WTC11 (cell line): ENCODE measurements at regions not wholly inside any gene's neighbourhood (a gene's known extent, or its start where the extent isn't known, plus 50 kb on each side); places are given as distances from the start of the nearest gene placed in this dataset.

Source experiments
- ATAC-seq: fragments of 200-7000 bp; cut with Tn5 transposase; 2 replicates; pipeline ENCODE4 v1.10.0; 2021; ENCODE audit warnings: mild to moderate bottlenecking, moderate library complexity
- CTCF ChIA-PET: fragments of 300-600 bp; sonication (Branson Sonifier 250); formaldehyde crosslinking; loops from one replicate; lab custom pipeline; 2021; ENCODE audit warnings: antibody characterized with exemption; lab: Charles Lee
- POLR2A ChIA-PET: fragments of 350-600 bp; sonication (Branson Sonifier 250); formaldehyde crosslinking; loops from one replicate; lab custom pipeline; 2021; ENCODE audit warnings: antibody characterized with exemption; lab: Charles Lee
- DNase-seq: peaks from one replicate; pipeline ENCODE4 v3.0.0; 2021; ENCODE audit warnings: low spot score
- H3K27ac Mint-ChIP-seq: 2 replicates; pipeline ENCODE4 v1.8.0; 2021; ENCODE audit warnings: mixed read lengths
- H3K27me3 Mint-ChIP-seq: 2 replicates; pipeline ENCODE4 v1.8.0; 2021; ENCODE audit warnings: low read depth, mild to moderate bottlenecking, moderate library complexity, mixed read lengths
- H3K36me3 Mint-ChIP-seq: 2 replicates; pipeline ENCODE4 v1.8.0; 2021; ENCODE audit warnings: mixed read lengths
- H3K4me1 Mint-ChIP-seq: 2 replicates; pipeline ENCODE4 v1.8.0; 2022; ENCODE audit warnings: mixed read lengths
- H3K4me3 Mint-ChIP-seq: 2 replicates; pipeline ENCODE4 v1.8.0; 2021; ENCODE audit warnings: mild to moderate bottlenecking, moderate library complexity, mixed read lengths
- H3K9me3 Mint-ChIP-seq: 2 replicates; pipeline ENCODE4 v1.8.0; 2021; ENCODE audit warnings: mixed read lengths
- FOXK1 ChIP-seq: sonication (generic); formaldehyde crosslinking; IDR thresholded peaks from 2 replicates; pipeline ENCODE4 v1.8.0; 2022; ENCODE audit warnings: mild to moderate bottlenecking, moderate library complexity, missing genetic modification reagents
- GABPB1 ChIP-seq: sonication (generic); formaldehyde crosslinking; IDR thresholded peaks from 2 replicates; pipeline ENCODE4 v1.8.1; 2023; ENCODE audit warnings: mild to moderate bottlenecking, missing genetic modification reagents
- MXD4 ChIP-seq: fragments of 250-450 bp; sonication (Bioruptor Pico); IDR thresholded peaks from 2 replicates; pipeline ENCODE4 v1.8.0; 2021; ENCODE audit warnings: mild to moderate bottlenecking, moderate library complexity, borderline replicate concordance
- NFATC4 ChIP-seq: fragments of 250-450 bp; sonication (Bioruptor Pico); IDR thresholded peaks from 2 replicates; pipeline ENCODE4 v1.9.0; 2021; ENCODE audit warnings: mild to moderate bottlenecking
- NR3C1 ChIP-seq: sonication (generic); formaldehyde crosslinking; conservative IDR thresholded peaks from 2 replicates; pipeline ENCODE4 v1.8.1; 2023; ENCODE audit warnings: low read depth, mild to moderate bottlenecking, missing genetic modification reagents
- SMAD4 ChIP-seq: sonication (generic); formaldehyde crosslinking; IDR thresholded peaks from 2 replicates; pipeline ENCODE4 v1.8.0; 2022; ENCODE audit warnings: mild to moderate bottlenecking, missing genetic modification reagents
- ZNF138 ChIP-seq: sonication (generic); formaldehyde crosslinking; conservative IDR thresholded peaks from 2 replicates; pipeline ENCODE4 v1.8.1; 2022; ENCODE audit warnings: mild to moderate bottlenecking, moderate library complexity, missing genetic modification reagents
- ZNF219 ChIP-seq: sonication (generic); formaldehyde crosslinking; IDR thresholded peaks from 2 replicates; pipeline ENCODE4 v1.8.0; 2023; ENCODE audit warnings: missing genetic modification reagents, mild to moderate bottlenecking, borderline replicate concordance
- ZNF423 ChIP-seq: fragments of 250-450 bp; sonication (Bioruptor Pico); IDR thresholded peaks from 2 replicates; pipeline ENCODE4 v2.1.2; 2022; ENCODE audit warnings: mild to moderate bottlenecking, moderate library complexity
- TF ChIP-seq, protein P1 (sequence below): fragments of 250-450 bp; sonication (Bioruptor Pico); IDR thresholded peaks from 2 replicates; pipeline ENCODE4 v1.9.0; 2021; ENCODE audit warnings: mild to moderate bottlenecking
- TF ChIP-seq, protein P2 (sequence below): sonication (generic); formaldehyde crosslinking; IDR thresholded peaks from 2 replicates; pipeline ENCODE4 v1.8.0; 2022; ENCODE audit warnings: mild to moderate bottlenecking, missing genetic modification reagents
- TF ChIP-seq, protein P3 (sequence below): sonication (generic); formaldehyde crosslinking; IDR thresholded peaks from 2 replicates; pipeline ENCODE4 v1.8.1; 2023; ENCODE audit warnings: mild to moderate bottlenecking, moderate library complexity, missing genetic modification reagents
- TF ChIP-seq, protein P4 (sequence below): sonication (generic); formaldehyde crosslinking; IDR thresholded peaks from 2 replicates; pipeline ENCODE4 v1.8.0; 2022; ENCODE audit warnings: mild to moderate bottlenecking, missing genetic modification reagents
- TF ChIP-seq, protein P5 (sequence below): sonication (generic); formaldehyde crosslinking; IDR thresholded peaks from 2 replicates; pipeline ENCODE4 v1.8.1; 2023; ENCODE audit warnings: mild to moderate bottlenecking, missing genetic modification reagents
- TF ChIP-seq, protein P6 (sequence below): fragments of 250-450 bp; sonication (Bioruptor Pico); IDR thresholded peaks from 2 replicates; pipeline ENCODE4 v1.8.0; 2021; ENCODE audit warnings: mild to moderate bottlenecking
- TF ChIP-seq, protein P7 (sequence below): sonication (generic); formaldehyde crosslinking; IDR thresholded peaks from 2 replicates; pipeline ENCODE4 v1.8.0; 2023; ENCODE audit warnings: mild to moderate bottlenecking, missing genetic modification reagents

DNA sequence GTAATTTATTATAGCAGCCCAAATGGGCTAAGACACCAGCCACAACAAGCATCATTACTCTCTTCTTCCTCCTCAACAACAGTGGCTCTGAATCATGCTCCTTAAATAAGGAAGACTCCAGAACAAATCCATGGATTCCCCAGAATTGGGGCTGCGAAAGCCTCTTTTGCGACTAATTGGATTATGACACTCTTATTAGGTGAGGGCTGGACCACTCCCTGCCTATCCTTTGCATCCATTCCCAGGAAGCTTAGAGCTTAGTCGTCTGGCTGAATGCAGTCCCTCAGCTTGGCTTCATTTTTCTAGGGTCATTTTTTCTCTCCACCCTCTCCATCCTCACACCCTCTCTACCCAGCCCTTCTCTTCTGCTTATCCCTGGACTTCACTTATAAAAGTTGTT lies 227.7 kb downstream of the ZNF621 start:
- Mint-ChIP-seq H3K4me1 (peaks cover 2% of the 10 kb centered on the region; the same call in 1 of the 2 replicates), H3K27ac (no peak overlapping the region), H3K4me3 (no peak overlapping the region), H3K9me3 (peaks cover 9% of the 10 kb centered on the region), H3K36me3 (no peaks in the 10 kb centered on the region), H3K27me3 (no peaks in the 10 kb centered on the region; the same call in 1 of the 2 replicates)
- TF ChIP-seq, protein P1, sequence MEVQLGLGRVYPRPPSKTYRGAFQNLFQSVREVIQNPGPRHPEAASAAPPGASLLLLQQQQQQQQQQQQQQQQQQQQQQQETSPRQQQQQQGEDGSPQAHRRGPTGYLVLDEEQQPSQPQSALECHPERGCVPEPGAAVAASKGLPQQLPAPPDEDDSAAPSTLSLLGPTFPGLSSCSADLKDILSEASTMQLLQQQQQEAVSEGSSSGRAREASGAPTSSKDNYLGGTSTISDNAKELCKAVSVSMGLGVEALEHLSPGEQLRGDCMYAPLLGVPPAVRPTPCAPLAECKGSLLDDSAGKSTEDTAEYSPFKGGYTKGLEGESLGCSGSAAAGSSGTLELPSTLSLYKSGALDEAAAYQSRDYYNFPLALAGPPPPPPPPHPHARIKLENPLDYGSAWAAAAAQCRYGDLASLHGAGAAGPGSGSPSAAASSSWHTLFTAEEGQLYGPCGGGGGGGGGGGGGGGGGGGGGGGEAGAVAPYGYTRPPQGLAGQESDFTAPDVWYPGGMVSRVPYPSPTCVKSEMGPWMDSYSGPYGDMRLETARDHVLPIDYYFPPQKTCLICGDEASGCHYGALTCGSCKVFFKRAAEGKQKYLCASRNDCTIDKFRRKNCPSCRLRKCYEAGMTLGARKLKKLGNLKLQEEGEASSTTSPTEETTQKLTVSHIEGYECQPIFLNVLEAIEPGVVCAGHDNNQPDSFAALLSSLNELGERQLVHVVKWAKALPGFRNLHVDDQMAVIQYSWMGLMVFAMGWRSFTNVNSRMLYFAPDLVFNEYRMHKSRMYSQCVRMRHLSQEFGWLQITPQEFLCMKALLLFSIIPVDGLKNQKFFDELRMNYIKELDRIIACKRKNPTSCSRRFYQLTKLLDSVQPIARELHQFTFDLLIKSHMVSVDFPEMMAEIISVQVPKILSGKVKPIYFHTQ (CRISPR knock-in tag) = no peak
- TF ChIP-seq, protein P2, sequence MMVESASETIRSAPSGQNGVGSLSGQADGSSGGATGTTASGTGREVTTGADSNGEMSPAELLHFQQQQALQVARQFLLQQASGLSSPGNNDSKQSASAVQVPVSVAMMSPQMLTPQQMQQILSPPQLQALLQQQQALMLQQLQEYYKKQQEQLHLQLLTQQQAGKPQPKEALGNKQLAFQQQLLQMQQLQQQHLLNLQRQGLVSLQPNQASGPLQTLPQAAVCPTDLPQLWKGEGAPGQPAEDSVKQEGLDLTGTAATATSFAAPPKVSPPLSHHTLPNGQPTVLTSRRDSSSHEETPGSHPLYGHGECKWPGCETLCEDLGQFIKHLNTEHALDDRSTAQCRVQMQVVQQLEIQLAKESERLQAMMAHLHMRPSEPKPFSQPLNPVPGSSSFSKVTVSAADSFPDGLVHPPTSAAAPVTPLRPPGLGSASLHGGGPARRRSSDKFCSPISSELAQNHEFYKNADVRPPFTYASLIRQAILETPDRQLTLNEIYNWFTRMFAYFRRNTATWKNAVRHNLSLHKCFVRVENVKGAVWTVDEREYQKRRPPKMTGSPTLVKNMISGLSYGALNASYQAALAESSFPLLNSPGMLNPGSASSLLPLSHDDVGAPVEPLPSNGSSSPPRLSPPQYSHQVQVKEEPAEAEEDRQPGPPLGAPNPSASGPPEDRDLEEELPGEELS (CRISPR knock-in tag) = no peak
- TF ChIP-seq, protein P3, sequence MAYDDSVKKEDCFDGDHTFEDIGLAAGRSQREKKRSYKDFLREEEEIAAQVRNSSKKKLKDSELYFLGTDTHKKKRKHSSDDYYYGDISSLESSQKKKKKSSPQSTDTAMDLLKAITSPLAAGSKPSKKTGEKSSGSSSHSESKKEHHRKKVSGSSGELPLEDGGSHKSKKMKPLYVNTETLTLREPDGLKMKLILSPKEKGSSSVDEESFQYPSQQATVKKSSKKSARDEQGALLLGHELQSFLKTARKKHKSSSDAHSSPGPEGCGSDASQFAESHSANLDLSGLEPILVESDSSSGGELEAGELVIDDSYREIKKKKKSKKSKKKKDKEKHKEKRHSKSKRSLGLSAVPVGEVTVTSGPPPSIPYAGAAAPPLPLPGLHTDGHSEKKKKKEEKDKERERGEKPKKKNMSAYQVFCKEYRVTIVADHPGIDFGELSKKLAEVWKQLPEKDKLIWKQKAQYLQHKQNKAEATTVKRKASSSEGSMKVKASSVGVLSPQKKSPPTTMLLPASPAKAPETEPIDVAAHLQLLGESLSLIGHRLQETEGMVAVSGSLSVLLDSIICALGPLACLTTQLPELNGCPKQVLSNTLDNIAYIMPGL (CRISPR knock-in tag) = no peak
- DNase-seq (no peak), ATAC-seq (no peak)
- ChIA-PET POLR2A (no interaction called here), CTCF (no interaction called here)

DNA sequence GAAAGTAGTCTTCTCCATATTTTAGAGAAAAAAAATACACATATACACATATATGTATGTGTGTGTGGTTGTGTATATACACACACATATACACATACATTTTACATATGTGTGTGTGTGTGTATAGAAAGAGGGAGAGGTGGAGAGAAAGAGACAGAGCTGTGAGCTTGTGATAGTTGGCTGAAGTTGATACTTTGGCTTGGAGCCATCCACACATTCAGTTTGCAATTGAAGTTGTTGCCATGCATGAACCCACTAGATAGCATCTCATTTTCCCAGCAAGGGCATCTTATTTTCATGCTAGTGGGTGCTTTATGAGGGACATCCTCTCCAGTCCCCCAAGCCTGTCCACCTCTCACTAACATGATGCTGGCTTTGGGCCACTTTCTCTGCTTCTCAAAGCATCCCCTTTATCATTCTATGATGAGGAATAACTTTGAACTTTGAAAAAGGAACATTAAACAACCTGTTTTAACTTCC lies 228.6 kb downstream of the ZNF621 start:
- Mint-ChIP-seq H3K27me3 (no peaks in the 10 kb centered on the region; the same call in 1 of the 2 replicates), H3K36me3 (no peaks in the 10 kb centered on the region), H3K27ac (no peak overlapping the region), H3K4me3 (no peak overlapping the region), H3K4me1 (peaks cover 2% of the 10 kb centered on the region; the same call in 1 of the 2 replicates), H3K9me3 (peaks cover 9% of the 10 kb centered on the region)
- DNase-seq = no peak
- POLR2A ChIA-PET = no interaction called here
- no peak for ATAC-seq
- TF ChIP-seq, protein P2 (CRISPR knock-in tag) = no peak
- TF ChIP-seq, protein P4, sequence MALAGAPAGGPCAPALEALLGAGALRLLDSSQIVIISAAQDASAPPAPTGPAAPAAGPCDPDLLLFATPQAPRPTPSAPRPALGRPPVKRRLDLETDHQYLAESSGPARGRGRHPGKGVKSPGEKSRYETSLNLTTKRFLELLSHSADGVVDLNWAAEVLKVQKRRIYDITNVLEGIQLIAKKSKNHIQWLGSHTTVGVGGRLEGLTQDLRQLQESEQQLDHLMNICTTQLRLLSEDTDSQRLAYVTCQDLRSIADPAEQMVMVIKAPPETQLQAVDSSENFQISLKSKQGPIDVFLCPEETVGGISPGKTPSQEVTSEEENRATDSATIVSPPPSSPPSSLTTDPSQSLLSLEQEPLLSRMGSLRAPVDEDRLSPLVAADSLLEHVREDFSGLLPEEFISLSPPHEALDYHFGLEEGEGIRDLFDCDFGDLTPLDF (CRISPR knock-in tag) = no peak
- TF ChIP-seq, protein P5, sequence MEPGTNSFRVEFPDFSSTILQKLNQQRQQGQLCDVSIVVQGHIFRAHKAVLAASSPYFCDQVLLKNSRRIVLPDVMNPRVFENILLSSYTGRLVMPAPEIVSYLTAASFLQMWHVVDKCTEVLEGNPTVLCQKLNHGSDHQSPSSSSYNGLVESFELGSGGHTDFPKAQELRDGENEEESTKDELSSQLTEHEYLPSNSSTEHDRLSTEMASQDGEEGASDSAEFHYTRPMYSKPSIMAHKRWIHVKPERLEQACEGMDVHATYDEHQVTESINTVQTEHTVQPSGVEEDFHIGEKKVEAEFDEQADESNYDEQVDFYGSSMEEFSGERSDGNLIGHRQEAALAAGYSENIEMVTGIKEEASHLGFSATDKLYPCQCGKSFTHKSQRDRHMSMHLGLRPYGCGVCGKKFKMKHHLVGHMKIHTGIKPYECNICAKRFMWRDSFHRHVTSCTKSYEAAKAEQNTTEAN = no peak
- TF ChIP-seq ZNF219 (CRISPR knock-in tag) (no peak), NR3C1 (no peak), MXD4 (CRISPR knock-in tag) (no peak), NFATC4 (no peak), FOXK1 (CRISPR knock-in tag) (no peak), ZNF138 (CRISPR knock-in tag) (no peak), GABPB1 (CRISPR knock-in tag) (no peak), SMAD4 (CRISPR knock-in tag) (no peak), ZNF423 (CRISPR knock-in tag) (no peak)
- TF ChIP-seq, protein P6, sequence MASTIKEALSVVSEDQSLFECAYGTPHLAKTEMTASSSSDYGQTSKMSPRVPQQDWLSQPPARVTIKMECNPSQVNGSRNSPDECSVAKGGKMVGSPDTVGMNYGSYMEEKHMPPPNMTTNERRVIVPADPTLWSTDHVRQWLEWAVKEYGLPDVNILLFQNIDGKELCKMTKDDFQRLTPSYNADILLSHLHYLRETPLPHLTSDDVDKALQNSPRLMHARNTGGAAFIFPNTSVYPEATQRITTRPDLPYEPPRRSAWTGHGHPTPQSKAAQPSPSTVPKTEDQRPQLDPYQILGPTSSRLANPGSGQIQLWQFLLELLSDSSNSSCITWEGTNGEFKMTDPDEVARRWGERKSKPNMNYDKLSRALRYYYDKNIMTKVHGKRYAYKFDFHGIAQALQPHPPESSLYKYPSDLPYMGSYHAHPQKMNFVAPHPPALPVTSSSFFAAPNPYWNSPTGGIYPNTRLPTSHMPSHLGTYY (CRISPR knock-in tag) = no peak
- TF ChIP-seq, protein P7, sequence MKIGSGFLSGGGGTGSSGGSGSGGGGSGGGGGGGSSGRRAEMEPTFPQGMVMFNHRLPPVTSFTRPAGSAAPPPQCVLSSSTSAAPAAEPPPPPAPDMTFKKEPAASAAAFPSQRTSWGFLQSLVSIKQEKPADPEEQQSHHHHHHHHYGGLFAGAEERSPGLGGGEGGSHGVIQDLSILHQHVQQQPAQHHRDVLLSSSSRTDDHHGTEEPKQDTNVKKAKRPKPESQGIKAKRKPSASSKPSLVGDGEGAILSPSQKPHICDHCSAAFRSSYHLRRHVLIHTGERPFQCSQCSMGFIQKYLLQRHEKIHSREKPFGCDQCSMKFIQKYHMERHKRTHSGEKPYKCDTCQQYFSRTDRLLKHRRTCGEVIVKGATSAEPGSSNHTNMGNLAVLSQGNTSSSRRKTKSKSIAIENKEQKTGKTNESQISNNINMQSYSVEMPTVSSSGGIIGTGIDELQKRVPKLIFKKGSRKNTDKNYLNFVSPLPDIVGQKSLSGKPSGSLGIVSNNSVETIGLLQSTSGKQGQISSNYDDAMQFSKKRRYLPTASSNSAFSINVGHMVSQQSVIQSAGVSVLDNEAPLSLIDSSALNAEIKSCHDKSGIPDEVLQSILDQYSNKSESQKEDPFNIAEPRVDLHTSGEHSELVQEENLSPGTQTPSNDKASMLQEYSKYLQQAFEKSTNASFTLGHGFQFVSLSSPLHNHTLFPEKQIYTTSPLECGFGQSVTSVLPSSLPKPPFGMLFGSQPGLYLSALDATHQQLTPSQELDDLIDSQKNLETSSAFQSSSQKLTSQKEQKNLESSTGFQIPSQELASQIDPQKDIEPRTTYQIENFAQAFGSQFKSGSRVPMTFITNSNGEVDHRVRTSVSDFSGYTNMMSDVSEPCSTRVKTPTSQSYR (CRISPR knock-in tag) = no peak
- CTCF ChIA-PET = no interaction called here
